Endothelial cell of umbilical vein (primary cell): ENCODE measurements at regions not wholly inside any gene's neighbourhood (a gene's known extent, or its start where the extent isn't known, plus 50 kb on each side); places are given as distances from the start of the nearest gene placed in this dataset.

Source experiments
- BruUV-seq: library from RNA; stranded (reverse); fragments of 400-500 nt; replicated peaks from 2 replicates; lab custom pipeline; 2021; lab: Mats Ljungman, UMichigan
- CTCF ChIA-PET: fragments of 300-600, 350-600 bp; sonication (Branson Sonifier 250); formaldehyde crosslinking; loops from one replicate; lab custom pipeline; 2021; ENCODE audit warnings: antibody characterized with exemption, inconsistent platforms; lab: Charles Lee
- POLR2A ChIA-PET: fragments of 300-600, 350-600 bp; sonication (Branson Sonifier 250); formaldehyde crosslinking; loops from one replicate; lab custom pipeline; 2021; ENCODE audit warnings: antibody characterized with exemption, inconsistent platforms; lab: Charles Lee
- DNase-seq: peaks from one replicate; pipeline ENCODE4 v3.0.0-alpha.2; 2011; ENCODE audit warnings: low read depth, low spot score
- FAIRE-seq: peaks from 2 replicates; lab custom pipeline; 2011; peaks lifted over from hg19 to GRCh38; lab: Jason Lieb, UNC
- H2AFZ ChIP-seq: 2 replicates; pipeline ENCODE4 v1.6.0; 2012; ENCODE audit warnings: low read depth, low read length, control low read depth, inconsistent platforms
- H3K27ac ChIP-seq: 2 replicates; pipeline ENCODE4 v1.5.1; 2011; ENCODE audit warnings: low read depth, mild to moderate bottlenecking, control low read depth, low read length, moderate library complexity; ENCODE audit not compliant: insufficient read depth
- H3K27me3 ChIP-seq, 2 experiments: 2 replicates each; pipeline versions ENCODE4 v1.6.0 to v1.6.1; 2011; ENCODE audit warnings: low read length in 2 of 2, mixed read lengths in 1 of 2; ENCODE audit not compliant: control insufficient read depth in 2 of 2, insufficient read depth in 2 of 2
- H3K36me3 ChIP-seq, 2 experiments: 2 replicates in 1 of 2; 3 replicates in 1 of 2; pipeline ENCODE4 v1.5.1; 2011; ENCODE audit warnings: low read length in 2 of 2, mild to moderate bottlenecking in 1 of 2, moderate library complexity in 1 of 2; ENCODE audit not compliant: control insufficient read depth in 2 of 2, insufficient read depth in 2 of 2; ENCODE audit errors: extremely low read depth in 1 of 2
- H3K4me1 ChIP-seq: 3 replicates; pipeline ENCODE4 v1.5.1; 2011; ENCODE audit warnings: mild to moderate bottlenecking, low read length; ENCODE audit not compliant: control insufficient read depth, insufficient read depth; ENCODE audit errors: extremely low read depth
- H3K4me2 ChIP-seq: 2 replicates; pipeline ENCODE4 v1.6.1; 2011; ENCODE audit warnings: low read length, control low read depth, mixed read lengths; ENCODE audit not compliant: insufficient read depth
- H3K4me3 ChIP-seq, 3 experiments: fragments of 200-600 bp in 1 of 3; sonication (generic), shearing (Covaris generic) in 1 of 3; replicated peaks in 1 of 3; 2 replicates each; pipeline ENCODE4 v1.5.1; 2011 to 2016; ENCODE audit warnings: control low read depth in 3 of 3, low read length in 3 of 3, mild to moderate bottlenecking in 2 of 3, inconsistent platforms in 1 of 3, low read depth in 1 of 3, moderate library complexity in 1 of 3; ENCODE audit not compliant: insufficient read depth in 1 of 3
- H3K79me2 ChIP-seq: 2 replicates; pipeline ENCODE4 v1.6.0; 2012; ENCODE audit warnings: low read length, inconsistent platforms; ENCODE audit not compliant: control insufficient read depth, insufficient read depth
- H3K9ac ChIP-seq: replicated peaks from 2 replicates; pipeline ENCODE3; 2011; ENCODE audit warnings: low read length, control low read depth; ENCODE audit not compliant: insufficient read depth; ENCODE audit errors: extremely low read depth
- H3K9me1 ChIP-seq: replicated peaks from 3 replicates; pipeline ENCODE4 v1.6.0; 2011; ENCODE audit warnings: mild to moderate bottlenecking, low read length; ENCODE audit not compliant: control insufficient read depth, insufficient read depth; ENCODE audit errors: extremely low read depth
- H3K9me3 ChIP-seq: replicated peaks from 2 replicates; pipeline ENCODE4 v1.5.1; 2012; ENCODE audit warnings: low read length, inconsistent platforms; ENCODE audit not compliant: control insufficient read depth, insufficient read depth
- H4K20me1 ChIP-seq: replicated peaks from 2 replicates; pipeline ENCODE3; 2011; ENCODE audit warnings: mild to moderate bottlenecking, low read length; ENCODE audit not compliant: control insufficient read depth, insufficient read depth; ENCODE audit errors: extremely low read depth
- EZH2 ChIP-seq: IDR thresholded peaks from 2 replicates; pipeline ENCODE4 v1.6.1; 2012; ENCODE audit warnings: borderline replicate concordance, low read depth, mild to moderate bottlenecking, moderate library complexity, low read length, inconsistent platforms; ENCODE audit not compliant: severe bottlenecking
- FOS ChIP-seq: IDR thresholded peaks from 2 replicates; pipeline ENCODE4 v1.6.1; 2011; ENCODE audit warnings: mild to moderate bottlenecking, low read length, moderate library complexity, borderline replicate concordance; ENCODE audit not compliant: insufficient read depth
- GATA2 ChIP-seq: IDR thresholded peaks from 2 replicates; pipeline ENCODE4 v1.7.0; 2011; ENCODE audit warnings: low read depth, mild to moderate bottlenecking, moderate library complexity, mixed read lengths, low read length; ENCODE audit not compliant: insufficient read length, insufficient read depth
- JUN ChIP-seq: IDR thresholded peaks from 2 replicates; pipeline ENCODE4 v1.6.1; 2011; ENCODE audit warnings: borderline replicate concordance, low read depth; ENCODE audit not compliant: insufficient read length, insufficient read depth
- MYC ChIP-seq: IDR thresholded peaks from one replicate; pipeline ENCODE4 v1.6.1; 2011; ENCODE audit warnings: mild to moderate bottlenecking, low read depth, low read length
- dilution Hi-C: fragments of 300-500 bp; cut with MboI; formaldehyde crosslinking; loops from one replicate; pipeline ENCODE4 v1.15.0; 2019; ENCODE audit warnings: low sequenced_read_pairs; ENCODE audit not compliant: extremely low pct_ligation_motif_present
- intact Hi-C: fragments of 100-400 bp; cut with micrococcal nuclease; formaldehyde crosslinking; loops from one replicate; pipeline ENCODE4 v1.10.0; 2022
- TF ChIP-seq, protein P1 (sequence below): IDR thresholded peaks from 2 replicates; pipeline ENCODE4 v1.6.1; 2011; ENCODE audit not compliant: insufficient read depth, insufficient read length
- TF ChIP-seq, protein P2 (sequence below), 2 donors: IDR thresholded peaks; 1 replicate in 1 of 2; 2 replicates in 1 of 2; pipeline ENCODE4 v1.5.1; 2011; ENCODE audit warnings: low read length in 2 of 2, mild to moderate bottlenecking in 2 of 2, moderate library complexity in 2 of 2, control low read depth in 1 of 2, inconsistent platforms in 1 of 2, low read depth in 1 of 2; ENCODE audit not compliant: insufficient read depth in 1 of 2; ENCODE audit errors: extremely low read depth in 1 of 2

DNA sequence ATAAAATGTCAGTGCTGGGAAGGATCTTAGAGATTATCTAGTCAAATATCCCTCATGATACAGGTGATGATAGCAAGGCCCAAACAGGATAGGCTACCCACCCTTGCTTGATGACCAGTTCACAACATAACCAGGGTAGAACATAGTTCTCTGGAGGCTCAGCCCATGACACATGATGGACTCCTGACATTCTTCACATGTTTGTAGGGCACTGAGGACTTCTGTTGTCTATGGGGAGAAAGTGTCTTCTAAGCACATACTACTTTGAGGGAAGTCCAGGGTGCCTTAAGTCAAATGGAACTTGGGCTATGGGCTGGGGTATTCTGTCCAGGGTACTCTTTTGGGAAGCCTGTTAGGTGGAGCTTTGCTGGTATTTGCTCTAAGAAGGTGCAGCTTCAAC lies 148.9 kb downstream of the GLUL start:
- TF ChIP-seq, protein P1, sequence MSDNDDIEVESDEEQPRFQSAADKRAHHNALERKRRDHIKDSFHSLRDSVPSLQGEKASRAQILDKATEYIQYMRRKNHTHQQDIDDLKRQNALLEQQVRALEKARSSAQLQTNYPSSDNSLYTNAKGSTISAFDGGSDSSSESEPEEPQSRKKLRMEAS = no peak
- TF ChIP-seq MYC = no peak
- TF ChIP-seq FOS = no peak
- no peak for TF ChIP-seq EZH2
- TF ChIP-seq, protein P2, sequence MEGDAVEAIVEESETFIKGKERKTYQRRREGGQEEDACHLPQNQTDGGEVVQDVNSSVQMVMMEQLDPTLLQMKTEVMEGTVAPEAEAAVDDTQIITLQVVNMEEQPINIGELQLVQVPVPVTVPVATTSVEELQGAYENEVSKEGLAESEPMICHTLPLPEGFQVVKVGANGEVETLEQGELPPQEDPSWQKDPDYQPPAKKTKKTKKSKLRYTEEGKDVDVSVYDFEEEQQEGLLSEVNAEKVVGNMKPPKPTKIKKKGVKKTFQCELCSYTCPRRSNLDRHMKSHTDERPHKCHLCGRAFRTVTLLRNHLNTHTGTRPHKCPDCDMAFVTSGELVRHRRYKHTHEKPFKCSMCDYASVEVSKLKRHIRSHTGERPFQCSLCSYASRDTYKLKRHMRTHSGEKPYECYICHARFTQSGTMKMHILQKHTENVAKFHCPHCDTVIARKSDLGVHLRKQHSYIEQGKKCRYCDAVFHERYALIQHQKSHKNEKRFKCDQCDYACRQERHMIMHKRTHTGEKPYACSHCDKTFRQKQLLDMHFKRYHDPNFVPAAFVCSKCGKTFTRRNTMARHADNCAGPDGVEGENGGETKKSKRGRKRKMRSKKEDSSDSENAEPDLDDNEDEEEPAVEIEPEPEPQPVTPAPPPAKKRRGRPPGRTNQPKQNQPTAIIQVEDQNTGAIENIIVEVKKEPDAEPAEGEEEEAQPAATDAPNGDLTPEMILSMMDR (IDR thresholded peaks at IDR 0.05; ENCODE audit: extremely low read depth in 1 of 2, insufficient read depth in 1 of 2, low read depth in 1 of 2, low read length in 2 of 2) = no peak
- TF ChIP-seq JUN = no peak
- no peak for TF ChIP-seq GATA2
- dilution Hi-C loops (no loop called here), intact Hi-C loops (no loop called here)
- Histone ChIP-seq H3K4me1 (no peaks in the 10 kb centered on the region), H3K9me1 (no peaks in the 10 kb centered on the region), H2AFZ (no peak overlapping the region), H3K9me3 (no peaks in the 10 kb centered on the region), H3K4me2 (no peak overlapping the region), H3K36me3 (no peaks in the 10 kb centered on the region), H3K79me2 (no peaks in the 10 kb centered on the region), H3K4me3 (no peak overlapping the region), H3K9ac (no peak overlapping the region), H3K27ac (no peak overlapping the region), H4K20me1 (no peaks in the 10 kb centered on the region), H3K27me3 (no peaks in the 10 kb centered on the region)
- no peak for FAIRE-seq
- ChIA-PET CTCF (no interaction called here), POLR2A (no interaction called here)
- no peak for DNase-seq
- no TSS peak for BruUV-seq
